ENCODE measurements at regions not wholly inside any gene's neighbourhood (a gene's known extent, or its start where the extent isn't known, plus 50 kb on each side); places are given as distances from the start of the nearest gene placed in this dataset.

- Mint-ChIP-seq H3K27ac (no peak overlapping the region), H3K4me3 (no peak overlapping the region), H3K27me3 (peaks cover 6% of the 10 kb centered on the region), H3K4me1 (no peaks in the 10 kb centered on the region), H3K9me3 (ENCODE audit: insufficient read depth) (peaks cover 7% of the 10 kb centered on the region)
- ATAC-seq (ENCODE audit: low read depth) (no peak), DNase-seq (no peak)
- Histone ChIP-seq H3K4me1 (ENCODE audit: control insufficient read depth in 2 of 2, insufficient read depth in 2 of 2, low read length in 2 of 2) (no peaks in the 10 kb centered on the region), H3K9ac (ENCODE audit: low read length) (no peak overlapping the region), H3K27ac (ENCODE audit: low read length in 2 of 2) (no peak overlapping the region), H4K20me1 (ENCODE audit: control insufficient read depth, insufficient read depth, low read length, poor library complexity, severe bottlenecking) (no peaks in the 10 kb centered on the region), H3K9me3 (ENCODE audit: control extremely low read depth in 1 of 3, control insufficient read depth in 2 of 3, insufficient read depth in 1 of 3, low read length in 2 of 3) (peaks cover 0 to 11% (median 4%) of the 10 kb centered on the region in 3 donors), H3K4me3 (ENCODE audit: control extremely low read depth in 1 of 5, extremely low read depth in 1 of 5, insufficient read depth in 1 of 5, low read depth in 2 of 5, low read length in 4 of 5) (no peak overlapping the region), H3K4me2 (replicated peaks; ENCODE audit: low read depth, low read length, poor library complexity, severe bottlenecking) (no peak overlapping the region), H3K27me3 (replicated peaks in 1 of 4; ENCODE audit: control extremely low read depth in 1 of 4, control insufficient read depth in 3 of 4, insufficient read depth in 4 of 4, low read length in 3 of 4) (no peaks in the 10 kb centered on the region), H2AFZ (ENCODE audit: insufficient read depth, low read depth, low read length, poor library complexity, severe bottlenecking) (no peak overlapping the region), H3K36me3 (replicated peaks in 1 of 2; ENCODE audit: control extremely low read depth in 1 of 2, control insufficient read depth in 1 of 2, extremely low read depth in 1 of 2, insufficient read depth in 2 of 2, low read length in 1 of 2) (no peaks in the 10 kb centered on the region), H3K79me2 (ENCODE audit: control insufficient read depth, insufficient read depth, low read length) (no peaks in the 10 kb centered on the region)
- WGBS (ENCODE audit: insufficient coverage), result 93% methylated on average over 1 of the region's 1 CpG
- TF ChIP-seq EZH2 (IDR thresholded peaks at IDR 0.05; ENCODE audit: borderline replicate concordance, insufficient read depth, low read depth, low read length, poor library complexity, severe bottlenecking) (no peak), CTCF (IDR thresholded peaks at IDR 0.05) (no peak)
- CTCF ChIA-PET, result no interaction called here
- POLR2A ChIA-PET, result no interaction called here
- intact Hi-C loops (cut with micrococcal nuclease), result no loop called here
These were observed 1137.0 kb upstream of the FANCL start for GRCh38 chr2:59378127-59378526.

- no peaks in the 10 kb centered on the region for H3K9me3 Mint-ChIP-seq (ENCODE audit: insufficient read depth)
- no peak overlapping the region for H3K27ac Mint-ChIP-seq
- DNase-seq (no peak), ATAC-seq (ENCODE audit: low read depth) (no peak)
- H3K4me3 ChIP-seq (ENCODE audit: control extremely low read depth in 1 of 5, extremely low read depth in 1 of 5, insufficient read depth in 1 of 5, low read depth in 2 of 5, low read length in 4 of 5), result no peak overlapping the region
- ChIA-PET POLR2A (no interaction called here), CTCF (no interaction called here)
- H3K79me2 ChIP-seq (ENCODE audit: control insufficient read depth, insufficient read depth, low read length), result no peaks in the 10 kb centered on the region
- H3K36me3 ChIP-seq (replicated peaks in 1 of 2; ENCODE audit: control extremely low read depth in 1 of 2, control insufficient read depth in 1 of 2, extremely low read depth in 1 of 2, insufficient read depth in 2 of 2, low read length in 1 of 2), result no peaks in the 10 kb centered on the region
- H3K4me2 ChIP-seq (replicated peaks; ENCODE audit: low read depth, low read length, poor library complexity, severe bottlenecking), result no peak overlapping the region
- no peaks in the 10 kb centered on the region for H3K27me3 ChIP-seq (replicated peaks in 1 of 4; ENCODE audit: control extremely low read depth in 1 of 4, control insufficient read depth in 3 of 4, insufficient read depth in 4 of 4, low read length in 3 of 4)
- no peaks in the 10 kb centered on the region for H3K9me3 ChIP-seq (ENCODE audit: control extremely low read depth in 1 of 3, control insufficient read depth in 2 of 3, insufficient read depth in 1 of 3, low read length in 2 of 3)
- peaks cover 11% of the 10 kb centered on the region for H3K27me3 Mint-ChIP-seq
- no peak overlapping the region for H3K9ac ChIP-seq (ENCODE audit: low read length)
- H3K4me3 Mint-ChIP-seq, result no peak overlapping the region
- no peaks in the 10 kb centered on the region for H4K20me1 ChIP-seq (ENCODE audit: control insufficient read depth, insufficient read depth, low read length, poor library complexity, severe bottlenecking)
- no peak overlapping the region for H2AFZ ChIP-seq (ENCODE audit: insufficient read depth, low read depth, low read length, poor library complexity, severe bottlenecking)
- H3K4me1 Mint-ChIP-seq, result no peaks in the 10 kb centered on the region
- no peaks in the 10 kb centered on the region for H3K4me1 ChIP-seq (ENCODE audit: control insufficient read depth in 2 of 2, insufficient read depth in 2 of 2, low read length in 2 of 2)
- intact Hi-C loops (cut with micrococcal nuclease), result no loop called here
- H3K27ac ChIP-seq (ENCODE audit: low read length in 2 of 2), result no peak overlapping the region
- no peak for TF ChIP-seq EZH2 (IDR thresholded peaks at IDR 0.05; ENCODE audit: borderline replicate concordance, insufficient read depth, low read depth, low read length, poor library complexity, severe bottlenecking)
- TF ChIP-seq CTCF (IDR thresholded peaks at IDR 0.05), result no peak
These were observed 1125.2 kb upstream of the FANCL start for GRCh38 chr2:59366288-59366687.
